ENCODE measurements at regions not wholly inside any gene's neighbourhood (a gene's known extent, or its start where the extent isn't known, plus 50 kb on each side); places are given as distances from the start of the nearest gene placed in this dataset.
"Not testable (repeated sequence)": the region's sequence is repeated elsewhere in the genome, so short reads cannot be mapped to it uniquely, and the experiment has no call there.

- Histone ChIP-seq H3K27ac (ENCODE audit: extremely low read depth, low read depth, low read length) (no peak overlapping the region), H3K4me1 (ENCODE audit: control insufficient read depth, insufficient read depth, low read length) (no peaks in the 10 kb centered on the region), H3K36me3 (ENCODE audit: control insufficient read depth in 2 of 2, insufficient read depth in 1 of 2, low read length in 2 of 2) (no peaks in the 10 kb centered on the region), H3K9me3 (ENCODE audit: control insufficient read depth, insufficient read depth, low read depth, low read length) (no peaks in the 10 kb centered on the region), H3K4me3 (ENCODE audit: low read depth, low read length) (no peak overlapping the region)
- CTCF ChIA-PET, result interaction anchor here (0.7 kb wide), 1 partner anchor 78 kb away, joined by 3 read pairs; no protein-coding TSS in a partner anchor
- POLR2A ChIA-PET, result no interaction called here
- TF ChIP-seq ZNF645 (tag by site-specific recombination; IDR thresholded peaks at IDR 0.05) (no peak), ZNF23 (tag by site-specific recombination; IDR thresholded peaks at IDR 0.05; ENCODE audit: borderline replicate concordance) (no peak), ZNF548 (tag by site-specific recombination; IDR thresholded peaks at IDR 0.05) (no peak), ZNF544 (tag by site-specific recombination; IDR thresholded peaks at IDR 0.05) (no peak), SETDB1 (IDR thresholded peaks at IDR 0.05; ENCODE audit: insufficient read length, low read length) (no peak), ZNF132 (tag by site-specific recombination; IDR thresholded peaks at IDR 0.05; ENCODE audit: borderline replicate concordance) (no peak), EGR2 (tag by site-specific recombination; IDR thresholded peaks at IDR 0.05; ENCODE audit: low read depth) (no peak), ZNF175 (tag by site-specific recombination; IDR thresholded peaks at IDR 0.05) (no peak), MZF1 (tag by site-specific recombination; IDR thresholded peaks at IDR 0.05; ENCODE audit: borderline replicate concordance) (no peak), ZFHX2 (tag by site-specific recombination; conservative IDR thresholded peaks at IDR 0.05) (no peak), ZNF830 (tag by site-specific recombination; IDR thresholded peaks at IDR 0.05; ENCODE audit: low read depth) (no peak)
Measured at GRCh38 chr11:71158936-71159335, 93.4 kb downstream of the SHANK2 start.

DNA sequence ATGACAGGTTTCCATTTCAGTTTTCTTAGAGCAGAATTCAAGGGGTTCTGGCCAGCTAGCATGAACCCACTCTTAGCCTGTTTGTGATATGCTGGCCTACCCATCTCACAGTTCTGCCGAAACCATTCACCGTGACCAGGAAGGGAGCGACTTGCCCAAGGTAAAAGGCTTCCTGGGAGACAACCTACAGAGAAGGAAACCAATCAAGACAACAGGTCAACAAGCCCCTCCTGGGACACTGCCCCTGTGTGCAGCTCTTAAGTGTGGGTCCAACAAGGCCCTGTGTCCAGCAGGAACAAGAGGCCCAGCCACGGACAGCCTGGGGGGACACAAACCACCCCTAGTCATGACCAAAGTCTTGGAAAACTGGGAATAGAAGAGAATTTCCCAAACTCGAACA, 94.7 kb downstream of the SHANK2 start:
- H3K4me1 ChIP-seq (ENCODE audit: control insufficient read depth, insufficient read depth, low read length), result not testable (repeated sequence)

DNA sequence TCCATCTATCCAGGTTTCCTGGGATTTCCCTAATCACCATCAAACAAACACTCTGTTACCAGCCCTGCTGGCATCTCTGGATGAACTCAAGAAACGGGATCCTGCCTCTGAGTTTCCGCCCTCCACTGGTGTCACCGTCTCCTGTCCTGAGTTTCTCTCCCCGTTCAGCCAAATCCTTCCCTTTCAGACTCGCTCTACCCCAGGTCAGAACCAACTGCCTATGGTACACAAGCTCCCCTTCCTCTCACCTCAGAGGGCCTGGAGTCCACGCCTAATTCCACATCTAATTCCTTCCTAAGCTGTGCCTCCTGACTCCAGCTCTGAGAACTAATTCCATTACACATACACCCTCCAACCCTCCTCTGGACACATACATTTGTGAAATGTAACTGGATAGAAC, 96.1 kb downstream of the SHANK2 start:
- Histone ChIP-seq H3K36me3 (ENCODE audit: control insufficient read depth in 2 of 2, insufficient read depth in 1 of 2, low read length in 2 of 2) (no peaks in the 10 kb centered on the region), H3K4me1 (ENCODE audit: control insufficient read depth, insufficient read depth, low read length) (no peaks in the 10 kb centered on the region), H3K4me3 (ENCODE audit: low read depth, low read length) (no peak overlapping the region), H3K9me3 (ENCODE audit: control insufficient read depth, insufficient read depth, low read depth, low read length) (no peaks in the 10 kb centered on the region), H3K27ac (ENCODE audit: extremely low read depth, low read depth, low read length) (no peak overlapping the region)
- ChIA-PET POLR2A (no interaction called here), CTCF (no interaction called here)
- TF ChIP-seq ZNF664 (tag by site-specific recombination; IDR thresholded peaks at IDR 0.05) (no peak), ZNF677 (tag by site-specific recombination; IDR thresholded peaks at IDR 0.05) (no peak), ZNF48 (tag by site-specific recombination; IDR thresholded peaks at IDR 0.05) (no peak), ZNF202 (tag by site-specific recombination; IDR thresholded peaks at IDR 0.05; ENCODE audit: borderline replicate concordance) (no peak), ZNF426 (tag by site-specific recombination; IDR thresholded peaks at IDR 0.05) (no peak), ZNF792 (tag by site-specific recombination; IDR thresholded peaks at IDR 0.05) (no peak), ZNF174 (tag by site-specific recombination; IDR thresholded peaks at IDR 0.05) (no peak), ZNF837 (tag by site-specific recombination; IDR thresholded peaks at IDR 0.05) (no peak), KLF16 (tag by site-specific recombination; IDR thresholded peaks at IDR 0.05) (no peak), YY1 (tag by site-specific recombination; IDR thresholded peaks at IDR 0.05) (no peak), ZNF18 (tag by site-specific recombination; IDR thresholded peaks at IDR 0.05) (no peak)
- TF ChIP-seq, protein P1, sequence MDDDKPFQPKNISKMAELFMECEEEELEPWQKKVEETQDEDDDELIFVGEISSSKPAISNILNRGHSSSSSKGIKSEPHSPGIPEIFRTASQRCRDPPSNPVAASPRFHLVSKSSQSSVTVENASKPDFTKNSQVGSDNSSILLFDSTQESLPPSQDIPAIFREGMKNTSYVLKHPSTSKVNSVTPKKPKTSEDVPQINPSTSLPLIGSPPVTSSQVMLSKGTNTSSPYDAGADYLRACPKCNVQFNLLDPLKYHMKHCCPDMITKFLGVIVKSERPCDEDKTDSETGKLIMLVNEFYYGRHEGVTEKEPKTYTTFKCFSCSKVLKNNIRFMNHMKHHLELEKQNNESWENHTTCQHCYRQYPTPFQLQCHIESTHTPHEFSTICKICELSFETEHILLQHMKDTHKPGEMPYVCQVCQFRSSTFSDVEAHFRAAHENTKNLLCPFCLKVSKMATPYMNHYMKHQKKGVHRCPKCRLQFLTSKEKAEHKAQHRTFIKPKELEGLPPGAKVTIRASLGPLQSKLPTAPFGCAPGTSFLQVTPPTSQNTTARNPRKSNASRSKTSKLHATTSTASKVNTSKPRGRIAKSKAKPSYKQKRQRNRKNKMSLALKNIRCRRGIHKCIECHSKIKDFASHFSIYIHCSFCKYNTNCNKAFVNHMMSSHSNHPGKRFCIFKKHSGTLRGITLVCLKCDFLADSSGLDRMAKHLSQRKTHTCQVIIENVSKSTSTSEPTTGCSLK (tag by site-specific recombination; IDR thresholded peaks at IDR 0.05), result no peak

More for the DNA sequence above, 94.7 kb downstream of the SHANK2 start:
- H3K9me3 ChIP-seq (ENCODE audit: control insufficient read depth, insufficient read depth, low read depth, low read length); H3K27ac ChIP-seq (ENCODE audit: extremely low read depth, low read depth, low read length); H3K36me3 ChIP-seq (ENCODE audit: control insufficient read depth in 2 of 2, insufficient read depth in 1 of 2, low read length in 2 of 2); CTCF ChIA-PET; H3K4me3 ChIP-seq (ENCODE audit: low read depth, low read length); POLR2A ChIA-PET: not testable (repeated sequence)

Data from HEK293 (cell line).